ENCODE measurements at regions not wholly inside any gene's neighbourhood (a gene's known extent, or its start where the extent isn't known, plus 50 kb on each side); places are given as distances from the start of the nearest gene placed in this dataset.

GRCh38 chrX:131907488-131908314 is 115.4 kb upstream of the STK26 start:
- DNase-seq, result no peak

GRCh38 chrX:131910586-131910985 is 112.5 kb upstream of the STK26 start:
- DNase-seq, result no peak

- no peak for DNase-seq
Measured at GRCh38 chrX:131915488-131915887, 107.6 kb upstream of the STK26 start.

GRCh38 chrX:131917588-131917987 is 105.5 kb upstream of the STK26 start:
- DNase-seq, result no peak

- no peak for DNase-seq
Measured at GRCh38 chrX:131918839-131919238, 104.3 kb upstream of the STK26 start.

GRCh38 chrX:131923614-131924250 is 99.4 kb upstream of the STK26 start:
- DNase-seq, result no peak

GRCh38 chrX:131938749-131939148 is 84.4 kb upstream of the STK26 start:
- DNase-seq, result no peak

GRCh38 chrX:131942034-131942433 is 81.1 kb upstream of the STK26 start:
- DNase-seq, result no peak

- DNase-seq, result no peak
Measured at GRCh38 chrX:131944936-131945902, 77.9 kb upstream of the STK26 start.

- DNase-seq, result no peak
Measured at GRCh38 chrX:131951166-131951565, 71.9 kb upstream of the STK26 start.

- no peak for DNase-seq
Measured at GRCh38 chrX:131955099-131955777, 67.9 kb upstream of the STK26 start.

GRCh38 chrX:131958724-131959123 is 64.4 kb upstream of the STK26 start:
- DNase-seq, result no peak

GRCh38 chrX:131970347-131970746 is 52.8 kb upstream of the STK26 start:
- DNase-seq, result no peak
